GM21528 (cell line): ENCODE measurements at regions not wholly inside any gene's neighbourhood (a gene's known extent, or its start where the extent isn't known, plus 50 kb on each side); places are given as distances from the start of the nearest gene placed in this dataset.
"Not testable (repeated sequence)": the region's sequence is repeated elsewhere in the genome, so short reads cannot be mapped to it uniquely, and the experiment has no call there.

Experiments
- ATAC-seq: cut with Tn5 transposase; IDR thresholded peaks from one replicate; pipeline ENCODE4 v1.9.1; 2021; ENCODE audit warnings: mild to moderate bottlenecking, moderate library complexity; ENCODE audit not compliant: unreplicated experiment, low FRiP score

GRCh38 chr3:21966457-21966856, 215.4 kb upstream of the ZNF385D start:
- not testable (repeated sequence) for ATAC-seq

- ATAC-seq = no peak
These were observed 228.7 kb upstream of the ZNF385D start for GRCh38 chr3:21979706-21980105.

- no peak for ATAC-seq
These were observed 238.5 kb upstream of the ZNF385D start for GRCh38 chr3:21989341-21990042.

- no peak for ATAC-seq
These were observed 240.1 kb upstream of the ZNF385D start for GRCh38 chr3:21991061-21991460.

- ATAC-seq = no peak
These were observed 244.1 kb upstream of the ZNF385D start for GRCh38 chr3:21995079-21995607.

- ATAC-seq = no peak
These were observed 256.4 kb upstream of the ZNF385D start for GRCh38 chr3:22007368-22007767.

GRCh38 chr3:22010997-22011396, 260.0 kb upstream of the ZNF385D start:
- ATAC-seq = no peak

GRCh38 chr3:22012471-22012870, 261.5 kb upstream of the ZNF385D start:
- no peak for ATAC-seq

GRCh38 chr3:22013641-22014040, 262.6 kb upstream of the ZNF385D start:
- no peak for ATAC-seq

GRCh38 chr3:22016197-22016596, 265.2 kb upstream of the ZNF385D start:
- ATAC-seq = no peak

GRCh38 chr3:22024638-22025037, 273.6 kb upstream of the ZNF385D start:
- not testable (repeated sequence) for ATAC-seq

- no peak for ATAC-seq
These were observed 278.5 kb upstream of the ZNF385D start for GRCh38 chr3:22029480-22029879.

- ATAC-seq = no peak
These were observed 288.2 kb upstream of the ZNF385D start for GRCh38 chr3:22039161-22039560.

- no peak for ATAC-seq
These were observed 289.1 kb upstream of the ZNF385D start for GRCh38 chr3:22040150-22040549.

GRCh38 chr3:22045882-22046281, 294.9 kb upstream of the ZNF385D start:
- ATAC-seq = no peak

GRCh38 chr3:22063500-22063899, 312.5 kb upstream of the ZNF385D start:
- no peak for ATAC-seq

- ATAC-seq = no peak
These were observed 317.6 kb upstream of the ZNF385D start for GRCh38 chr3:22068619-22069018.

GRCh38 chr3:22088204-22088603, 337.2 kb upstream of the ZNF385D start:
- ATAC-seq = no peak

GRCh38 chr3:22089284-22089683, 338.3 kb upstream of the ZNF385D start:
- peak; percentile 84 for ATAC-seq

GRCh38 chr3:22091329-22091728, 340.3 kb upstream of the ZNF385D start:
- ATAC-seq = no peak

- ATAC-seq = no peak
These were observed 347.0 kb upstream of the ZNF385D start for GRCh38 chr3:22098021-22098420.

- ATAC-seq = no peak
These were observed 350.3 kb upstream of the ZNF385D start for GRCh38 chr3:22101351-22101750.
